Fibroblast of skin of right biceps (primary cell): ENCODE measurements at regions not wholly inside any gene's neighbourhood (a gene's known extent, or its start where the extent isn't known, plus 50 kb on each side); places are given as distances from the start of the nearest gene placed in this dataset.
"Not testable (repeated sequence)": the region's sequence is repeated elsewhere in the genome, so short reads cannot be mapped to it uniquely, and the experiment has no call there.

Experiments used
- DNase-seq: peaks from one replicate; pipeline ENCODE4 v3.0.0-alpha.2; 2013

DNA sequence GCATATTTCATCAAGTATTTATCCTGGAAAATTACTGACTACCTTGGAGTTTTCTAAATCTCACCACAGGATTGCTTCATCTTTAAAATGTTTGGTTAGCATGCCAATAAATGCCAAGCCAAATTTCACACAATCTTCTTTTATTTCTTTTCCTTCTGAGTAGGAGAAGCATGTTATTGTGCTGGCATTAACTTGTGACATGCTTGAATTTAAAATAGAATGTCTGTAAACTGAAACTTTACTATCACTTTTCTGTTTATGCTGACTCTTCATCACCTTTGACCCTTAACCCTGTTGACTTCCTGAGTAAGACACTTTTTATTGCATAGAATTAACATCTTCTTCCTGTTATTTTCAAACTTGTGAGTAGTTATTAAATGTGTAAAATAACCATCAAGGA is 56.2 kb upstream of the LRRTM4 start:
- DNase-seq, result no peak

GRCh38 chr2:77579076-77579769 is 57.0 kb upstream of the LRRTM4 start:
- no peak for DNase-seq

DNA sequence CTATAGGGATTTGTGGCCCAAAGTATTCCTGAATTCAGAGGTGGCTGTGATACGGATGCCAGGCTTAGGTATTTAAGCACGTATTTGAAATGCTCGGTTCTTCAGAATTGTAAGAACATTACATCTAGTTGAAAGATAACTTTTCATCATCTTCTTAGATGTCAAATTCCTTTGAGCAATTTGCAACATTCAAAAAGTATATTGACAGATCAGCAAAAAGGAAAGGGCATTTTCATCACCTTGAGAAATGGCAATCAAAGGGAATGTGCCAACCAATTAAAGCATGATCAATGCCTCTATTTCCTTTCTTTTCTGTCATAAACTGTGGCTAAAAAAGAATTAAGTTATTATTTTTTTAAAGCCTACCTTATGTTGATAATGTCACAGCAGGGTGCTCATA is 66.3 kb upstream of the LRRTM4 start:
- DNase-seq, result no peak

DNA sequence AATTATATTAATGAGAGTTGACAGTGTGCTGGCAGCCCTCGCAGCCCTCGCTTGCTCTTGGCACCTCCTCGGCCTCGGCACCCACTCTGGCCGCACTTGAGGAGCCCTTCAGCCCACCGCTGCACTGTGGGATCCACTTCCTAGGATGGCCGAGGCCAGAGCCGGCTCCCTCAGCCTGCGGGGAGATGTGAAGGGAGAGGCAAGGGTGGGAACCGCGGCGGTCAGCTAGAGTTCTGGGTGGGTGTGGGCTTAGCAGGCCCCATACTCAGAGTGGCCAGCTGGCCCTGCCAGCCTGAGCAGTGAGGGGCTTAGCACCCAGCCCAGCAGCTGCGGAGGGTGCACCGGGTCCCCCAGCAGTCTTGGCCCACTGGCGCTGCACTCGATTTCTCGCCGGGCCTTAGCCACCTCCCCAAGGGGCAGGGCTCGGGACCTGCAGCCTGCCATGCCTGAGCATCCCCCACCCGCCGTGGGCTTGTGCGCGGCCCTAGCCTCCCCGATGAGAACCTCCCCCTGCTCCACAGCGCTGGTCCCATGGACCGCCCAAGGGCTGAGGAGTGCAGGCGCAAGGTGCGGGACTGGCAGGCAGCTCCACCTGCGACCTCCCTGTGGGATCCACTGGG is 68.2 kb upstream of the LRRTM4 start:
- DNase-seq, result no peak

DNA sequence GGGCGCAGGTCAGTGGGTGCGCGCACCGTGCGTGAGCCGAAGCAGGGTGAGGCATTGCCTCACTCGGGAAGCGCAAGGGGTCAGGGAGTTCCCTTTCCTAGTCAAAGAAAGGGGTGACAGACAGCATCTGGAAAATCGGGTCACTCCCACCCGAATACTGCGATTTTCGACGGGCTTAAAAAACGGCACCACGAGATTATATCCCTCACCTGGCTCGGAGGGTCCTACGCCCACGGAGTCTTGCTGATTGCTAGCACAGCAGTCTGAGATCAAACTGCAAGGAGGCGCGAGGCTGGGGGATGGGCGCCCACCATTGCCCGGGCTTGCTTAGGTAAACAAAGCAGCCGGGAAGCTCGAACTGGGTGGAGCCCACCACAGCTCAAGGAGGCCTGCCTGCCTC is 70.8 kb upstream of the LRRTM4 start:
- DNase-seq, result not testable (repeated sequence)

DNA sequence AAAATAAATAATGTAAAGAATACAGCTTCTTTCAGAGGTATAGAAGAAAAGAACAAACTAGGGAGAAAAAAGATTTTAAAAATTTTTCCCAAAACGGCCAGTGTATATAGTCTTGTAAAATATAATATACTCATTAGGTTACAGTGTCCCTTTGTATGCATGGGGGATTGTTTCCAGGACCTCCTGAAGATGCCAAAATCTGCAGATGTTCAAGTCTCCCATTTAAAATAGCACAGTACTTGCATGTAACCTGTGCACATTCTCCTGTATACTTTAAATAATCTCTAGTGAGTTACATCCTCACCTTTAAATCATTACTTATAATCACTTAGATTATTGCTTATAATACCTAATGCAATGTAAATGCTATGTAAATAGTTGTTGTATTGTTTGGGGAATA is 80.6 kb upstream of the LRRTM4 start:
- no peak for DNase-seq

DNA sequence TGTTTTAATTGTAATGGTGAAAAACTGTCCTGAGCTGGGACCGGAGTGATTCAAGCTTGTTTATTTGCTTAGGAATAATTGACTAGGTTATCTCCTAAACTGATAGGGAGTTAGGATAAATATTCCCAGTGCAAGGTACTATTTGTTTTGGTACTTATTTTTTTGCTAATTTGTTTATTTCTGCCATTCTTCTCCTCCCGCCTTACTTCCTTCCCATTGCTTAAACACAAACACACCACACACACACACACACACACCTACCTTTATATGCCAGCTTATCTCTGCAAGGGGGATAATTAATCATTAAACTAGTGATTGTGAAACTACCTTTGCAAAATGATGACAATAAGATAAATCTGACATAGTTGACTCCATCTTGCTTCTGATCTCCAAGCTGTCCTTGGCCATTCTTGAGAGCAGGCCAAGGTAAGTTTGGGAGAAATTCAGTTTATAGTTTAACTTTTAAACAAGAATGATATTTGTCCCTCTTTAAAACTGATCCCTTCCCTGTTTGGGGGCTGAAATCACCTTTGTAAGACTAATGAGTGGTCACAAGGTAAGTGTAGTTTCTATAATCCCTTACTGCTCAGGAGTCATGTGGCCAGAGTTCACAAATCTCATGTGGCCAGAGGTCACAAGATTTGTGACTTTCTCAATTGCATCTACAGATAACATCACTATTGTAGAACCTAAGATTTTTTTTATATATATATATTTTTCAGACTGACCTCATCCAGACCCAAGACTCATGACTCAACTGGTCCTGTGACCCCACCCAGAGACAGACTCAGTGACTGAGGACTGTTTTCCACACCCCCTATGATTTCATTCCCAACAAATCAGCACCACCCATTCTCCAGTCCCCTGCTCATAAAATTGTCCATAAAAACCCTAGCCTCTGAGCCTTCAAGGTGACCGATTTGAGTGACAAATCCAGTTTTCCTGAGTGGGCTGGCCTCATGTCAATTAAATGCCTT is 83.1 kb upstream of the LRRTM4 start:
- DNase-seq, result no peak

DNA sequence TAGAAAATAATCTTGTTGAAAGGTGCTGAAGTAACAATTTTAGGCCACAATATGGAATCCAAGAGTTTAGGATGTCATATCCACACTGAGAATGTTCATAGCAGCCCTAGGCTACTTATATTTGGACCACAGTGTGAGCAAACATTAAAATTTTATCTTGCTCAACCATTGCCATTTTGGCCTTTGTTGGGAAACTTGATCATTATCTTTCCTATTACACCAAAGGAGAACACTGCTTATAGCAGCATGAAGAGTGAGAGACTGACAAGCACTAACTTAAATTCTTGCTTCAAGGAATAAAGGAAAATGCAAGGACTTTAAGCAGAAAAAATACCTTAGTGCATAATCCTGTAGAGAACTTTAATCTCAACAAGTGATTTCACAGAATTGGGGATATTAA is 86.3 kb upstream of the LRRTM4 start:
- no peak for DNase-seq

DNA sequence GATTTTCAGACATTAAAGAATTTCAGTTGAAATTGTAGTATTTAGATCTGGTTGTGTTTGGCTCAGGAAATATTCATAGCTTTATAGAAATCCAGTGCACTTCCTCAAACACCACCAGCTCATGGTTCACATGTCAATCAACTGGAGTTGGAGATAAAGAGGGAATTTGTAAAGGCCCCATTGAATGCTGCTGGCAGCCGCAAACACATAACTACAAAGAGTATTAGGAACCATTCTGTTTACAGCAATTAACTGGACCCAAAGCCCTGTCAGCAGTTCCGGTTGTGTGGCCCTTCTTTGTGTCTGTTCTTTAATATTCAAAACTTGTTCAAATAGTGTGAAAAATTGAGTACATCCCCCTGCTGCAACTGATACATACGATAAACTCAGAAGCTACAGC is 107.4 kb upstream of the LRRTM4 start:
- DNase-seq, result no peak

DNA sequence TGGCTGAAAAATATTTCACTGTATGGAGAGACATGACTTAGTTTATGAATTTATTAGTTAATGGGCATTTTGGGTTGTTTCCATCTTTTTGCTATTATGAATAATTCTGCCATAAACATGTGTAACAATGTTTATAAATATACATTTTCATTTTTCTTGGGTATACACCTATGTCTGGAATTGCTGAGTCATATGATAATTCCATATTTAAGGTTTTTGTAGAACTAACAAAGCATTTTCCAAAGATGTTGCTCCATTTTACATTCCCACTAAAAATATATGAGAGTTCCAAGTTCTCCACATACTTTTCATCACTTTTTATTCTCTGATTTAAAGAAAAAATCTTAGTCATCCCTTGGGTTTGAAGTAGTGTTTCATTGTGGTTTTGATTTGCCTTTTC is 108.8 kb upstream of the LRRTM4 start:
- no peak for DNase-seq

GRCh38 chr2:77633601-77634000 is 111.4 kb upstream of the LRRTM4 start:
- no peak for DNase-seq

- DNase-seq, result no peak
These were observed 118.7 kb upstream of the LRRTM4 start for GRCh38 chr2:77640924-77641323.

DNA sequence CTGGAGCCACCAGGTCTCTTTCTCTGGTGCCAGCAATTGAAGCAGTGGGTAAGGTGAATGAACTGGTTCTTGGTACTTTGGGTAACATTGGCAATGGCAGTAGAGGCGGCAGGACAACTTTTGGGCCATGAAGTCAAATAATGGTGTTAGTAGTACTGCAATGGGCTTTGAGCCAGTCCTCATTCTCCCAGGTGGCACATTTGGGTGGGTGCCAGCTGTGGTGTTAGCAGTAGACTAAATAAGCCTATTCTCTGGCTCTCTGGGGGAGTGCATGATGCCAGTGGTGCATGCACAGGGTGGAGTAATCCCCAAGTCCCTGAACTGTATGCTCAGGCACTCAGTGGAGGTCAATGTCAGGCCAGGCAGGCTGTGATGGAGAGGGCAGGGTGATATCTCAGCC is 120.2 kb upstream of the LRRTM4 start:
- DNase-seq, result no peak

GRCh38 chr2:77649856-77650255 is 127.7 kb upstream of the LRRTM4 start:
- DNase-seq, result no peak

DNA sequence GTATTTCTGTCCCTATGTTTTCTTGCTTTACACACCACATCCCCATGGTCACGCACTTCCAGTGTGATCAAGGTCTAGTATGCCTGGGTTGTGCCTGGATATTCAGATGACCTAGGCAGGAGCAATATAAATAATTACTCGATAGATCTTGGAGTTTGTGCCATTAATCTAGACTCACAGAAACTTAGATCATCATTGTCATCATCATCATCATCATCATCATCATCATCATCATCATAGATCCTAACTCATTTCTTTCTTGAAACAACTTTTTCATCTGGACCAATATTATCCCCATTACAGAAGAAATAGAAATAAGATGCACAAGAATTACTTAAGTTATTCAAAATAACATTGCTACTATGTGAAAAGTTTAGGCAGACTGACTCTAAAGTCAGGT is 130.3 kb upstream of the LRRTM4 start:
- DNase-seq, result no peak

DNA sequence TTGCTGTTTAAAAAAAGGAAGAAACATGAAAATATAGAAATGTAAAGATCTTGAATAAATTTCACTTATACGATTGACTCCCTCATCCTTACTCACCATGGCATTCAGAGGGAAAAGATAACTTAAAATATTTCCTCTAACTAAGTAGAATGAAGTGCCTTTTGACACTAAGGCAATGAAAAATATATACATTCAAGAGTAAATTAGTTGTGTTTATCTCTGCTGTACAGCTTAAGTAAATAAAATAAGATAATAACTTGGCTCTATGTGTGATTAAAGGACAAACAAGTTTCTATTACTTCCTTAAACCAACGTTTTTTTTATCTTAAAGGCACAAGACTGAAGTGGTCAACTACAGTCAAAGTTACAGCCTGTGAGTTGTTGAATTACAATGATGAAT is 142.3 kb upstream of the LRRTM4 start:
- DNase-seq, result no peak

DNA sequence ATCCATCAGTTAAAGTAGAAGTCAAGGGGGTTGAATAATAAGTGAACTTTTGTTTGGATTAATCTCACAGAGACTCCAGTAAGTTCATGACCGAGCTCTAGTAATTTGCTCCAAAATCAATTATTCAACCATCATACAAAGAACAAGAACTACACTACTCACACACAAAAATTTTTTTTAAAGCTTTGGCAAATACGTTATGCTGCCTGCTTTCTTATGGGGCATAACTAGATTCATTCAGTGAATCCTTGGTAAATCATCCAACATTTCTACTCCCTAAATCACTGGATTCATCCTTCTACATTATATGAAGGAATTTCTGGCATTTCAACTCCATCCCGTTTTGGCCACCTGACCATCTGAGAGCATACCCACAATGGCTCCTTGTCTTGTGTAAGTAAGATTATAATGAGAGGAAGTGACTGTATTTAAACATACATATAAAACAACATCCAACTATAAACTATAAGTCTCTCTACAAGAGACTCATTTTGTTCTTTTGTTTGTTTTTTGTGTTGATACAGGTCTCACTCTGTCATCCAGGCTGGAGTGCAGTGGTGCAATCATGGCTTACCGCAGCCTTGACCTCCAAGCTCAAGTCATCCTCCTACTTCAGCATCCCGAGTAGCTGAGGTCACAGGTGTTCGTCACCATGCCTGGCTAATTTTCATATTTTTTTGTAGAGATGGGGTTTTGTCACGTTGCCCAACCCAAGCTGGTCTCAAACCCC is 144.2 kb upstream of the LRRTM4 start:
- no peak for DNase-seq

DNA sequence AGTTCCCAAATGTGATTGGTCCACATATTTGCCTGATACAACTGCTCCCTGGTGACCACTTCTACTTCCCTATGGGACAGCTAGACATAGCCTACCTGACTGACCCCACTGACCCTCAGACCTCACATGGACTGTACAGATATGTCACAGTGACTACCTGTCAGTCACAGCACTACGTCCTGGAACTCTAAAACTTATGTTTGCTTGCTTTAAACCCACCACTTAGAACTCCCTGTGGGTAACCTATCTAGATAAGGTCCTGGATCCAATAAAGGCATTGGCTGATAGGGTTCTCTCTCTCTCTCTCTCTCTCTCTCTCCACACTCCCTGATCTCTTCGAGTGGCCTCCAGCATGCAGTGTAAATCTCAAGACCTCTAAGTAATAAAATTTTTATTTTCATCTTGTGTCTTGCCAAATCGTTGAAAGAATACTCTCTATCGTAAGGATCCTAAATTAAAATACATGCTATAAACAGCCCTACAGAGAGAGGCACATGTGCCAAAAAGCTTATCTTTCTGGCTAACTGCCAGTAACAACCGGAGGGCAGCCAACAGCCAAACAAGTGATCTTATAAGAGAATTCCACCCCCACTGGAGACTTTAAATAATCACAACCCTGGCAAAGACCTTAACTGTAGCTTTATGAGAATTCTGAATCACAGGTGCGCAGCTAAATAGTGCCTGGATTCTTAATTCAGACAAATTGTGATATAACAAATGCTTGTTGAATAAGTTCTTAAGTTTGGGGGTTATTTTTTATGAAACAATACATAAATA is 162.6 kb upstream of the LRRTM4 start:
- DNase-seq, result not testable (repeated sequence)

DNA sequence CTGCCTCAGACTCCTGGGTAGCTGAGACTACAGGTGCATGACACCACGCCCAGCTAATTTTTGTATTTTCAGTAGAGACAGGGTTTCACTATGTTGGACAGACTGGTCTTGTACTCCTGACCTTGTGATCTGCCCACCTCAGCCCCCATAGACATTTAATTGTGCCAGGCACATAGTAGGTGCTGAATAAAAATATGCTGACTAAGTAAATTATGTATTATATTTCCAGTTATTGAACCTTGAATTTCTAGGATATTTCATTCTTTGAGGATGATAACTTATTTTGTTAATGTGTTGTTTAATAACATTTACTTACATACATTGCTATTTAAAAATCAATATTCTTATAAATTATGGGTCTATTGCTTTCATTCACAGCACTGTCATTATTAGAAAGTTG is 190.4 kb upstream of the LRRTM4 start:
- DNase-seq, result no peak

DNA sequence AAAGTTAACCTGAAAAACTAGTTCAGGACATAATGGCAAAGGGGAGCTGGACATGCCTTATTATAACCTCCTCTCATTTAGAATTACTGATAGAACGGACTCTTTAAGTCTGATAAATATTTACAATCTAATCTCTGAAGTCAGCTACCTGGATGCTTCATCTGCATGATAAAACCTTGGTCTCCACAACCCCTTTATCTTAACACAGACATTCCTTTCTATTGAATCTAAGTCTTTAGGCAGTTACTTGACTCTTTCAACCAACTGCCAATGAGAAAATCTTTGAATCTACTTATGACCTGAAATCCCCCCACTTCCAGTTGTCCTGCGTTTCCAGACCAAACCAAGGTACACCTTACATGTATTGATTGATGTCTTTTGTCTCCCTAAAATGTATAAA is 191.2 kb upstream of the LRRTM4 start:
- no peak for DNase-seq

- no peak for DNase-seq
These were observed 197.9 kb upstream of the LRRTM4 start for GRCh38 chr2:77720115-77720514.

DNA sequence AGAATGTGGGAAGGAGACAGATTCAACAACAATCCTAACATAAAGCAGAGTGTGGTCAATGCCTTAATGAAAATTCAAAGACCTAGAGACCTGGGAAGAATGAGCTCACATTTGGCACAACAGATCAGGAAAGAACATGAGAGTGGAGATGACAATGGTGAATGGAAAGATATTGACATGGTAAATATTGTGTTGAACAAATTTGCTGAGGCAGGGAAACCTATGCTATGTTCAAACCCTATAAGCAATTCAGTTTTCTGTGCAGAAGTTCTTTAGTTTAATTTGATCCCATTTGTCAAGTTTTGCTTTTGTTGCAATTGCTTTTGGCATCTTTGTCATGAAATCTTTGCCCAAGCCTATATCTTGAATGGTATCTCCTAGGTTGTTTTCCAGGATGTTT is 199.4 kb upstream of the LRRTM4 start:
- DNase-seq, result no peak
